GM12864 (cell line): ENCODE measurements at regions not wholly inside any gene's neighbourhood (a gene's known extent, or its start where the extent isn't known, plus 50 kb on each side); places are given as distances from the start of the nearest gene placed in this dataset.
"Not testable (repeated sequence)": the region's sequence is repeated elsewhere in the genome, so short reads cannot be mapped to it uniquely, and the experiment has no call there.

Source experiments
- DNase-seq: peaks from one replicate; pipeline ENCODE4 v3.0.0-alpha.2; 2011; ENCODE audit warnings: low read depth
- H3K4me3 ChIP-seq: 2 replicates; pipeline ENCODE4 v1.5.1; 2011; ENCODE audit warnings: mild to moderate bottlenecking, low read depth, low read length, control low read depth
- TF ChIP-seq, protein P1 (sequence below): IDR thresholded peaks from 2 replicates; pipeline ENCODE4 v1.5.1; 2011; ENCODE audit warnings: low read depth, mild to moderate bottlenecking, moderate library complexity, low read length, control low read depth, inconsistent platforms; ENCODE audit errors: missing control alignments

DNA sequence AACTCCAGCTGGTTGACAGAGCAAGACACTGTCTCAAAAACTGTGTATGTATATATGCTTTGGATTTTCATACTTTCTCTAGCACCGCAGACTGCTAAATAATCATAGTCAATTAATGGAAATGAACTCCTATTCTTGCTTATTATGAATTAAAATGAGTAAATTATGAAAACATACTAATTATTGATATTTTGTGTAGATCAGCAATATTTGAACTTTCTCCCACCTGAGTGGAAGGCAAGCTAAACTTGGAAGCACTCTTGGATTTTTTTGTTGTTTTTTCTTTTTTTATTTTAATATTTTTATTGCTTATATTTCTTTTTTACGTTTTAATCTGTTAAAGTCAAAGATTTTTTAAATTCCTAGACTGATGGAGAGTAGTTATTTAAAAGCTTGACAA is 201.7 kb downstream of the CDRT15L2 start:
- no peak overlapping the region for H3K4me3 ChIP-seq
- no peak for DNase-seq
- TF ChIP-seq, protein P1, sequence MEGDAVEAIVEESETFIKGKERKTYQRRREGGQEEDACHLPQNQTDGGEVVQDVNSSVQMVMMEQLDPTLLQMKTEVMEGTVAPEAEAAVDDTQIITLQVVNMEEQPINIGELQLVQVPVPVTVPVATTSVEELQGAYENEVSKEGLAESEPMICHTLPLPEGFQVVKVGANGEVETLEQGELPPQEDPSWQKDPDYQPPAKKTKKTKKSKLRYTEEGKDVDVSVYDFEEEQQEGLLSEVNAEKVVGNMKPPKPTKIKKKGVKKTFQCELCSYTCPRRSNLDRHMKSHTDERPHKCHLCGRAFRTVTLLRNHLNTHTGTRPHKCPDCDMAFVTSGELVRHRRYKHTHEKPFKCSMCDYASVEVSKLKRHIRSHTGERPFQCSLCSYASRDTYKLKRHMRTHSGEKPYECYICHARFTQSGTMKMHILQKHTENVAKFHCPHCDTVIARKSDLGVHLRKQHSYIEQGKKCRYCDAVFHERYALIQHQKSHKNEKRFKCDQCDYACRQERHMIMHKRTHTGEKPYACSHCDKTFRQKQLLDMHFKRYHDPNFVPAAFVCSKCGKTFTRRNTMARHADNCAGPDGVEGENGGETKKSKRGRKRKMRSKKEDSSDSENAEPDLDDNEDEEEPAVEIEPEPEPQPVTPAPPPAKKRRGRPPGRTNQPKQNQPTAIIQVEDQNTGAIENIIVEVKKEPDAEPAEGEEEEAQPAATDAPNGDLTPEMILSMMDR = no peak

DNA sequence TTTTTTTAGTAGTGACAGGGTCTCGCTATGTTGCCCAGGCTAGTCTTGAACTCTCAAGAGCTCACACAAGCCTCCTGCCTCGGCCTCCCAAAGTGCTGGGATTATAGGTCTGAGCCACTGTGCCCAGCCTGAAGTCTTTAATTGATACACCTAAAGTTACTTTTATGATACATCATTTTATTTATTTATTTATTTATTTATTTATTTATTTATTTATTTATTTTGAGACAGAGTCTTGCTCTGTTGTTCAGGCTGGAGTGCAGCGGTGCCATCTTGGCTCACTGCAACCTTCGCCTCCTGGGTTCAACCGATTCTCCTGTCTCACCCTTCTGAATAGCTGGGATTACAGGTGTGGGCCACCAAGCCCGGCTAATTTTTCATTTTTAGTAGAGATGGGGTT is 202.3 kb downstream of the CDRT15L2 start:
- not testable (repeated sequence) for DNase-seq, H3K4me3 ChIP-seq

DNA sequence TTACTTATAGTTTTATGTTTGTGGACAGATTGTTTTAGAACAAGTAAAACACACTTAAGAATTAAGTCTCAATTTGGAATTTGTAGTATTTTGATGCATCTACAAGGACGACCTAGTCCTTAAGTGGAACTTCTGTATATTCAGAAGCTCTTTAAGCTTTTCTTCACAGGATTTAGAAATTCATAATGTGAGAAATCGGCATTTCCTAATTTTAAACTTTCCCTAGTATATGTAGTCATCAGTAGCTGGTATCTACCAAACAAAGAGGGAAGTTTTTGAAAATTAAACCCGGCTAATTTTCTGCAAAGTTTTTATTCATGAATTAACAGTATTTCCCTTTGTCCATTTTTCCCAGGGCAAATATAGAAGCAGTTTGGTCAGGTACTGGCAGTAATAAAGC is 203.6 kb downstream of the CDRT15L2 start:
- TF ChIP-seq, protein P1 = no peak
- H3K4me3 ChIP-seq = no peak overlapping the region
- no peak for DNase-seq

DNA sequence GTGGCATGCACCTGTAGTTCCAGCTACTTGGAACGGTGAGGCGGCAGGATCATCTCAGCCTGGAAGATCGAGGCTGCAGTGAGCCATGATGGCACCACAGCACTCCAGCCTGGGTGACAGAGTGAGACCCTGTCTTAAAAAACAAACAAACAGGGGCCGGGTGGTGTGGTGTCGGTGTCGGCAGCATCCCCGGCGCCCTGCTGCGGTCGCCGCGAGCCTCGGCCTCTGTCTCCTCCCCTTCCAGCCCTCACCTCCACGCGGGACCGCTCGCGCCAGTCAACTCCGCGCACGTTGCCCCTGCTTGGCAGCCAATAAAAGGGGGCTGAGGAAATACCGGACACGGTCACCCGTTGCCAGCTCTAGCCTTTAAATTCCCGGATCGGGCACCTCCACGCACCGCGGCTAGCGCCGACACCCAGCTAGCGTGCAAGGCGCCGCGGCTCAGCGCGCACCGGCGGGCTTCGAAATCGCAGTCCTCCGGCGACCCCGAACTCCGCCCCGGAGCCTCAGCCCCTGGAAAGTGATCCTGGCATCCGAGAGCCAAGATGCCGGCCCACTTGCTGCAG is 204.7 kb downstream of the CDRT15L2 start:
- no peak overlapping the region for H3K4me3 ChIP-seq
- no peak for DNase-seq
- TF ChIP-seq, protein P1 = no peak

DNA sequence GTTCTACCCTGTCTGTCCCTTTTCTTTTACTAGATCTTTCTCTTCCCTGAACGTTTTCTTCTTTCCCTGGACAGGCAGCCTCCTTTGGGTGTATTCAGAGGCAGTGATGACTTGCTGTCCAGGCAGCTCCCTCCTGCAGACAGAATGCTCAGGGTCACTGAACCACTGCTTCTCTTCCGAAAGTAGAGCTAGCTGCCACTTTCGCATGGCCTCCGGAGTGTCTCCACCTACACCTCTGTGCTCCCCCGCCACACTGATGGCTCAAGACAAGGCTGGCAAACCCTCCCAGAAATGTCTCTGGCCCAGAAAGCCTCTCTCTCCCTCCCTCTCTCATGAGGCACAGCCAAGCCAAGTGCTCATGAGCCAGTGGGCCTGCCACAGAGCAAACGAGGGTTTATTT is 207.8 kb downstream of the CDRT15L2 start:
- no peak for DNase-seq
- TF ChIP-seq, protein P1 = no peak
- no peak overlapping the region for H3K4me3 ChIP-seq

DNA sequence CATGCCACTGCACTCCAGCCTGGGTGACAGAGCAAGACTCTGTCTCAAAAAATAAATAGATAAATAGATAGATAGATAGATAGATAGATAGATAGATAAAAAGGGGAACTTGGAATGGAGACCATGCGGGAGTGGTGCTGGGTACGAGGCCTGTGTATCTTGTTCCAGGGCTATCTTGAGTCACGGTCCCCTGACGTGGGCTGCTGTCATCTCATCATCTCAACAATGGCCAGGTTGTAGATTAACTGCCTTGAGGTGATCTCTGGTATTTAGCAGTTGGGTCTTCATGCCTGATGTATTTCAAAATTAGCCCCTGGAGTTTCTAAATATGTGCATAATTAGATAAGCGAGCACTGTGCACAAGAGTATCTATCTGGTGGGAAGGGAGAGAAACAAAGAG is 212.1 kb downstream of the CDRT15L2 start:
- DNase-seq = no peak
- no peak overlapping the region for H3K4me3 ChIP-seq
- TF ChIP-seq, protein P1 = no peak

DNA sequence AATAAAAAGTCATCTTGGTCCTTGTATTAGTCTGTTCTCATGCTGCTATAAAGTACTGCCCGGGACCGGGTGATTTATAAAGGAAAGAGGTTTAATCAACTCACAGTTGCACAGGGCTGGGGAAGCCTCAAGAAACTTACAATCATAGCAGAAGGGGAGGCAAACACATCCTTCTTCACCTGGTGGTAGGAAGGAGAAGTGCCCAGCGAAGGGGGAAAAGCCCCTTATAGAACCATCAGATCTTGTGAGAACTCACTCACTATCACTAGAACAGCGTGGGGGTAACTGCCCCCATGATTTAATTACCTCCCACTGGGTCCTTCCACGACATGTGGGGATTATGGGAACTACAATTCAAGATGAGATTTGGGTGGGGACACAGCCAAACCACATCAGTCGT is 215.0 kb downstream of the CDRT15L2 start:
- TF ChIP-seq, protein P1 = peak; percentile 36
- DNase-seq, H3K4me3 ChIP-seq: not testable (repeated sequence)
